GM12872 (cell line): ENCODE measurements at regions not wholly inside any gene's neighbourhood (a gene's known extent, or its start where the extent isn't known, plus 50 kb on each side); places are given as distances from the start of the nearest gene placed in this dataset.

Experiments used
- CTCF ChIP-seq: IDR thresholded peaks from 3 replicates; pipeline ENCODE4 v1.5.1; 2011; ENCODE audit warnings: low read depth, mild to moderate bottlenecking, low read length, moderate library complexity; ENCODE audit not compliant: insufficient read depth

- no peak for TF ChIP-seq CTCF
These were observed 618.6 kb downstream of the EPM2A start for GRCh38 chr6:145116591-145117178.

- no peak for TF ChIP-seq CTCF
These were observed 617.1 kb downstream of the EPM2A start for GRCh38 chr6:145118224-145118623.

- no peak for TF ChIP-seq CTCF
These were observed 616.2 kb downstream of the EPM2A start for GRCh38 chr6:145119081-145119480.

- TF ChIP-seq CTCF, result no peak
These were observed 602.6 kb downstream of the EPM2A start for GRCh38 chr6:145132709-145133108.

GRCh38 chr6:145135702-145136101 lies 599.6 kb downstream of the EPM2A start:
- TF ChIP-seq CTCF, result no peak

GRCh38 chr6:145137425-145137824 lies 597.9 kb downstream of the EPM2A start:
- TF ChIP-seq CTCF, result no peak

GRCh38 chr6:145138469-145139139 lies 596.7 kb downstream of the EPM2A start:
- no peak for TF ChIP-seq CTCF
